LHCN-M2 (cell line): ENCODE measurements at regions not wholly inside any gene's neighbourhood (a gene's known extent, or its start where the extent isn't known, plus 50 kb on each side); places are given as distances from the start of the nearest gene placed in this dataset.
A peak's percentile ranks its signal among the peaks of the same experiment; 100 is the strongest.
"Not testable (repeated sequence)": the region's sequence is repeated elsewhere in the genome, so short reads cannot be mapped to it uniquely, and the experiment has no call there.

ENCODE experiments used
- DNase-seq: peaks from one replicate; pipeline ENCODE4 v3.0.0-alpha.2; 2012; ENCODE audit warnings: low read depth

DNA sequence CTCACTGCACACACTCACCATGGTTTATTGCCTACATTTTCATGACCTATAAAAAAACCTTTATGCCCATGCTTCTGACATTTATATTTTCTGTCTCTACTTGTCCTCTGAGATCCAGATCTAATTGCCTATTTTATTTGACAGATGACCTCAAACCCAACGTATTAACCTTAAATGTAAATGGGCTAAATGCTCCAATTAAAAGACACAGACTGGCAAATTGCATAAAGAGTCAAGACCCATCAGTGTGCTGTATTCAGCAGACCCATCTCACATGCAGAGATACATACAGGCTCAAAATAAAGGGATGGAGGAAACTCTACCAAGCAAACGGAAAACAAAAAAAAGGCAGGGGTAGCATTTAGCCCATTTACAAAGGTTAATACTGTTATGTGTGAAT is 117.4 kb upstream of the ADAMTS3 start:
- DNase-seq: not testable (repeated sequence)

DNA sequence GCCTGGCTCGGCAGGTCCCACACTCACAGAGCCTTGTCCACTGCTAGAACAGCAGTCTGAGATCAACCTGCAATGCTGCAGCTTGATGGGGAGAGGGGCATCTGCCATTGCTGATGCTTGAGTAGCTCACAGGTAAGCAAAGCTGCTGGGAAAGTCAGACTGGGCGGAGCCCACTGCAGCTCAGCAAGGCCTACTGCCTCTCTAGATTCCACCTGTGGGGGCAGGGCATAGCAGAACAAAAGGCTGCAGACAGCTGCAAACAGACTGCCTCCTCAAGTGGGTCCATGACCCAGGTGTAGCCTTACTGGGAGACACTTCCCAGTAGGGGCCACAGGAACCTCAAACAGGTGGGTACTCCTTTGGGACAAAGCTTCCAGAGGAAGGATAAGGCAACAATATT is 110.6 kb upstream of the ADAMTS3 start:
- DNase-seq: no peak

- DNase-seq: no peak
Observed at GRCh38 chr4:72677886-72678285, 108.9 kb upstream of the ADAMTS3 start.

DNA sequence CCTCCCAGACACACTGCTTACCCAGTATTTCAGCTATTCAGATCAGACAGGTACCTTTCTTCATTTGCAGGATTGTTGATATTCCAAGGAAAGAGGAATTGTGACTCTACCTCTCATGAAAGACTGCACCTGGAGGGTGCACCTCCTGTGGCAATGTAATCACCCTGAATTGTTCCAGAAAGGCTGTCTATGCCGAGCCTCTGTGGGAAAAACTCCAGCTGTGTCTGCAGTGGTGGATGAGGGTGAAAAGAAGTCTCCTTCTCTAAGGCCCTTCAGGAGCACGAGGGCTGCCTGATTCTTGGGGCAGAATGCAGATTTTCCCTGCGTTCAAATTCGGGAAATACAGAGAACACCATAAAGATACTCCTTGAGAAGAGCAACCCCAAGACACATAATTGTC is 108.2 kb upstream of the ADAMTS3 start:
- DNase-seq: no peak

DNA sequence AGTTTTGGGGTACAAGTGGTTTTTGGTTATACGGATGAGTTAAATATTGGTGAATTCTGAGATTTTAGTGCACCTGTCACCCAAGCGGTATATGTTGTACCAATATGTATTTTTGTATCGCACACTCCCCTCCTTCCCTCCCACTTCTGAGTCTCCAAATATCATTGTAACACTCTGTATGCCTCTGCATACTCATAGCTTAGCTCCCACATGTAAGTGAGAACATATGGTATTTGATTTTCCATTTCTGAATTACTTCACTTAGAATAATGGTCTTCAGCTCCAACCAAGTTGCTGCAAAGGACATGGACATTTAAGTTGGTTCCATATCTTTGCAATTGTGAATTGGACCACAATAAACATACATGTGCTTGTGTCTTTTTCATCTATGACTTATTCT is 103.0 kb upstream of the ADAMTS3 start:
- no peak for DNase-seq

DNA sequence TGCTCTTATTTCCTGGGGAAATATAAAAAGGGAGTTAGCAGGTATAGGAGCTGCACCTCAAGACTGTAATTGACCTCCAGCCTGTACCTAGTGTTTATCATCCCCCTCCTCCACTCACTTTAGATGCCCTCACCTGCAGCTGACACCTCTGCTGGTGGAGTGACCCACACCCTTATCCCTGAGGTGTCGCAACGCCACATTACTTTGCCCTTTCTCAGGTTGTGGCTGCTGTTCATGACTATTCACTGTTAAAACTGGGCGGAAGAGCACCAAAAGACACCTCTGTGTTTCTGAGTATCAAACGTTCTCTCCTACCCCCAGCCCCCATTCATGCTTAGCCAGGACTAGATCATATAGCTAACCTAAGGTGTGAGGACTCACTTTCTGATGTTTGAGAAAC is 101.5 kb upstream of the ADAMTS3 start:
- no peak for DNase-seq

DNA sequence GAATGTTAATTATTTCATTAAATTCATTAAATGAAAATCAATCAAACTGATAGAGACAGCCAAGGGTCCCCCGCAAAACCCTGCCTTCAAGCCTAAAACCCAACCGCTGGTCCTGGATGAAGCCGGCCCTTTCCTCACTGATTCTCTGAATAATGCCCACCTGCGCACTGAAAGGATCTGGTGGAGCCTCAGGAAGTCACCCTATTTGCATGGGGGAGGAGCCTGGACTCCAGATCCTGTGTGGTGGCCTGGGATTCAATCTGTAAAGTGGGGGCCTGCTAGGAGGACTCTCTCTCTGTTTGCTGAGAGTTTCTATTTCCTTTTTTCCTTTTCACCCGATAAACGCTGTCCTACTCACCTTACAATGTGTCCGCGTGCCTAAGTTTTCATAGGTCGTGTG is 97.9 kb upstream of the ADAMTS3 start:
- no peak for DNase-seq

DNA sequence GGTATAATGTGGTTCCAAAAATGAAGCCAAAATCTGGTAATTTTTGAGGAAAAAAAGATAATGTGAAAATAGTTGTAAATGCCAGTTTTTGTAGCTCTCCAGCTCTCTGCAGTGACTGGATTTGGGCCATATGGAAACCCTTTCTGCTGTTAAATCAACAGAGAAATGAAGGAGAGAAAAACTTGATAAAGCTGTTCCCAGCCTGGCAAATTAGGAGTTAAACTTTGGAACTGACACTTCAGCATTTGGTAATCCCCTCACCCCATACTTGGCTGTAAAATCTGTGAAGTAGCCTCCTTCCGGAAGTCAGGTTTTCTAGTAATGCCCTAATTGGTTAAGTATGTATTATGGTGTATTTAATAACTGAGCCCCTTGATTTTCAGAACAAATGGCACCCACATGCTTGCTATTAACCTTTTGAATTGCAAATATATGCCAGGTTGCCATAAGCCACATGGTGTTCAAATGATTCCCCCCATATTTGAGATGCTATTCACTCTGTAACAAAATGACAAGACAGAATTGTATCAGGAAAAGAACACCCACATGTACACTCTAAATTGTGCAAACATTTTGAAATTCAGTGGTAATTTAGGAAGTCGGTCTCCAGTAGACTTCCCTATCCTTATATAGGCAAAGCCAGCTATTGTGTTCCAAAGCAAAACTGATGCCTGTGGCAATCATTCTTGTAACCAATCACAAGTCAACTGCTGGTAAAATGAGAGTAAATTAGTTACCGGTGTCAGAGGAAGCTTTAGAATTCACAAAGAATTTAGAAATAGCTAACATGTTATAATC is 96.3 kb upstream of the ADAMTS3 start:
- DNase-seq: no peak

- no peak for DNase-seq
Observed at GRCh38 chr4:72663828-72664227, 94.8 kb upstream of the ADAMTS3 start.

- DNase-seq: no peak
Observed at GRCh38 chr4:72661830-72662229, 92.8 kb upstream of the ADAMTS3 start.

DNA sequence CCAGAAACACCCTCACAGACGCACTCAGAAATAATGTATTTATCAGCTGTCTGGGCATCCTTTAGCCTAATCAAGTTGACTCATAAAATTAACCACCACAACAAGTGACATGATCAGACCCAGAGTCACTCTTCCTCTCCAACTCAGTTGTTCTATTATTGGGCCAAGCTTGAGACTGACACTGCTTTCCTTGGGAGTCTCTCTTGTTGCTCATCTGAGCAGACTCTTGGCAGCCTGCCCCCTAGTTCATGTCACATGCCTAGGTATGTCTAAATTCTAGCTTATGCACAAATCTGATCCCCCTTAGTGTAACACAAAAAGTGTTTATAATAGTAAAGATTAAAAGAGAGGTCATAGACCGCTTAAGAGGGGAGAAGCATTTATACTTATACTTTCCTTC is 72.6 kb upstream of the ADAMTS3 start:
- DNase-seq: no peak

- not testable (repeated sequence) for DNase-seq
Observed at GRCh38 chr4:72636866-72637265, 67.8 kb upstream of the ADAMTS3 start.

- not testable (repeated sequence) for DNase-seq
Observed at GRCh38 chr4:72635931-72636330, 66.9 kb upstream of the ADAMTS3 start.

DNA sequence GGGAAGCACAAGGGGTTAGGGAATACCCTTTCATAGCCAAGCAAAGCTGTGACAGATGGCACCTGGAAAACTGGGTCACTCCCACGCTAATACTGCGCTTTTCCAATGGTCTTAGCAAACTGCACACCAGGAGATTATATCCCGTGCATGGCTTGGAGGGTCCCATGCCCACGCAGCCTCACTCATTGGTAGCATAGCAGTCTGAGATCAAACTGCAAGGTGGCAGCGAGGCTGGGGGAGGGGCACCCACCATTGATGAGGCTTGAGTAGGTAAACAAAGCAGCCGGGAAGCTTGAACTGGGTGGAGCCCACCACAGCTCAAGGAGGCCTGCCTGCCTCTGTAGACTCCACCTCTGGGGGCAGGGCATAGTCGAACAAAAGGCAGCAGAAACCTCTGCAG is 63.2 kb upstream of the ADAMTS3 start:
- not testable (repeated sequence) for DNase-seq

- DNase-seq: peak; percentile 63
Observed at GRCh38 chr4:72631296-72631695, 62.3 kb upstream of the ADAMTS3 start.

DNA sequence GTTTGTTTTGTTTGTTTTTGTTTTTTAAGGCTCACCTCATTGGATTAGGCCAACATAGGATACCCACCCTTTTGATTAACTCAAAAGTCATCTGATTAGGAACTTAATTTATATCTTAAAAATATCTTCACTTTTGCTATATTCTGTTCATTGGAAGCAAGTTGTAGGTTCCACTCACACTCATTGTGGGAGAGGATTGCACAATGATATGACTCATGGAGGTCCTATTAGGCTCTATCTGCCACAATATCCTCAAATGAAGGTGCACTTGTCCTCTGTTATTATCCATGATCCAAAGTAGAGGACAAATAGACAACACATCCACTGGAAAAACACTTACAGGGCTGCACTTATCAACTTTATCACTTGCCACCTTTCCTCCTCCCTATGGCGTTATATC is 60.5 kb upstream of the ADAMTS3 start:
- peak; percentile 4 for DNase-seq

DNA sequence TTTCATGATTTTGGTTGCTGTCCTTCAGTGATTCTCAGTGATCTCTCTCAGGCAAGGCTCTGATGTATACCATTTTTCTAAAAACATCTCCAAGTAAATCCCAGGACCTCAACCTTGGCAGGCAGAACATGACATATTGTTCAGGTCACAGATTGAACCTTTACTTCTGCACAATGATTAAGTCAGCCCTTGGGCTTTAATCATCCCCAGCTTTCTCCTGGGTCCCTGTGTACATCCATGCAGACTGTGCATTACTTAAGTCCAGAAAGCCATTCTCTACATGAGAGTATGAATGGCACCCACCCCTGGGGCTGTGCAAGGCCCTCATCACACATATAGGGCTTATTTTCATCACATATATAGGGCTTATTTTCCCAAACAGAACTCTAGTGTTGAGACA is 58.7 kb upstream of the ADAMTS3 start:
- DNase-seq: no peak
